Erythroblast (primary cell): ENCODE measurements at regions not wholly inside any gene's neighbourhood (a gene's known extent, or its start where the extent isn't known, plus 50 kb on each side); places are given as distances from the start of the nearest gene placed in this dataset.

Experiments used
- GATA1 ChIP-seq: IDR thresholded peaks from 2 replicates; pipeline ENCODE4 v1.6.1; 2011; ENCODE audit warnings: low read depth, mild to moderate bottlenecking, control low read depth, low read length, moderate library complexity
- POLR2A ChIP-seq: IDR thresholded peaks from 2 replicates; pipeline ENCODE4 v1.6.1; 2011; ENCODE audit warnings: mild to moderate bottlenecking, low read length

DNA sequence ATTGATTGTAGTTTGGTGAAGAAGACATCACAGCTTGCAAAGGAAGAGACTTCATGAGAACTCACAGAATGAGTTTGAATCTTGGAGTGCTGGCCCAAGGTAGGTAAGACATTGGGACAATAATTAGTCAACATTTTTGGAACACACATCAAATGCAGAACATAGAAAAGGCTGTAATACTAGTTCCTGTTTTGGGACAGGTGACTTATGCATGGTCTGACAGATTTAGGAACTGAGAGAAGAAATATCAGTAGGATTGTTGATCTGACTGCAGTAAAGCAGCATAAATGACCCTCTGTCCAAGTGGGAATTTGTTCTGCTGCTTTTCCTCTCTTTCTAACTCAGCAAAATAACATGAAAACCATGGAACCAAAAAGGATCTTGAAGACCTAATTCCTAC lies 102.3 kb upstream of the MAP3K7 start:
- TF ChIP-seq POLR2A: no peak
- TF ChIP-seq GATA1: no peak
